IMR-90 (cell line): ENCODE measurements at regions not wholly inside any gene's neighbourhood (a gene's known extent, or its start where the extent isn't known, plus 50 kb on each side); places are given as distances from the start of the nearest gene placed in this dataset.

ENCODE experiments used
- ATAC-seq: fragments of 200-7000 bp; cut with Tn5 transposase; 2 replicates; pipeline ENCODE4 v1.9.1; 2020; ENCODE audit warnings: low read depth, mild to moderate bottlenecking, moderate library complexity
- BruUV-seq: library from RNA; stranded (reverse); fragments of 400-500 nt; replicated peaks from 2 replicates; lab custom pipeline; 2021; lab: Mats Ljungman, UMichigan
- CTCF ChIA-PET: fragments of 300-600 bp; formaldehyde crosslinking; extraction: SDS; loops from one replicate; lab custom pipeline; 2021; ENCODE audit warnings: antibody characterized with exemption; lab: Yijun Ruan, JAX
- POLR2A ChIA-PET: fragments of 300-600 bp; sonication (Branson Sonifier 250); formaldehyde crosslinking; loops from one replicate; lab custom pipeline; 2022; ENCODE audit warnings: antibody characterized with exemption; ENCODE audit not compliant: unreplicated experiment; lab: Charles Lee
- DNase-seq: peaks from one replicate; pipeline ENCODE4 v3.0.0; 2013
- H2AFZ ChIP-seq: replicated peaks from 2 replicates; pipeline ENCODE3; 2013; ENCODE audit warnings: low read length, mild to moderate bottlenecking; ENCODE audit not compliant: poor library complexity
- H2AK5ac ChIP-seq: 2 replicates; pipeline ENCODE4 v1.6.1; 2013; ENCODE audit warnings: low read depth, low read length, inconsistent platforms
- H2AK9ac ChIP-seq: replicated peaks from 2 replicates; pipeline ENCODE3; 2013; ENCODE audit warnings: mild to moderate bottlenecking, low read depth, low read length, moderate library complexity; ENCODE audit not compliant: poor library complexity
- H2BK120ac ChIP-seq: 2 replicates; pipeline ENCODE4 v1.6.1; 2013; ENCODE audit warnings: low read depth, low read length, inconsistent platforms
- H2BK15ac ChIP-seq: 3 replicates; pipeline ENCODE4 v1.6.1; 2013; ENCODE audit warnings: low read depth, low read length, inconsistent platforms
- H2BK20ac ChIP-seq: 2 replicates; pipeline ENCODE4 v1.6.1; 2013; ENCODE audit warnings: low read depth, mild to moderate bottlenecking, inconsistent platforms, low read length, moderate library complexity
- H2BK5ac ChIP-seq: 2 replicates; pipeline ENCODE4 v1.6.1; 2013; ENCODE audit warnings: mild to moderate bottlenecking, low read depth, low read length, inconsistent platforms; ENCODE audit not compliant: poor library complexity, severe bottlenecking
- H3K14ac ChIP-seq: replicated peaks from 2 replicates; pipeline ENCODE4 v1.6.1; 2013; ENCODE audit warnings: low read depth, low read length, inconsistent platforms
- H3K18ac ChIP-seq: 2 replicates; pipeline ENCODE4 v1.6.1; 2013; ENCODE audit warnings: low read depth, low read length, control low read depth
- H3K23ac ChIP-seq: 2 replicates; pipeline ENCODE4 v1.6.1; 2013; ENCODE audit warnings: low read depth, low read length, inconsistent platforms
- H3K27ac ChIP-seq: 2 replicates; pipeline ENCODE4 v1.5.1; 2013; ENCODE audit warnings: mild to moderate bottlenecking, control low read depth, low read length; ENCODE audit not compliant: insufficient read depth
- H3K27me3 ChIP-seq: 2 replicates; pipeline ENCODE4 v1.6.1; 2013; ENCODE audit warnings: low read length; ENCODE audit not compliant: control insufficient read depth, insufficient read depth
- H3K36me3 ChIP-seq: 2 replicates; pipeline ENCODE4 v1.6.1; 2013; ENCODE audit warnings: low read length, mixed read lengths; ENCODE audit not compliant: control insufficient read depth, insufficient read depth
- H3K4ac ChIP-seq: 2 replicates; pipeline ENCODE4 v1.6.1; 2013; ENCODE audit warnings: low read depth, low read length, inconsistent platforms
- H3K4me1 ChIP-seq: 2 replicates; pipeline ENCODE4 v1.6.1; 2013; ENCODE audit warnings: low read length, mixed read lengths; ENCODE audit not compliant: control insufficient read depth, insufficient read depth
- H3K4me2 ChIP-seq: 2 replicates; pipeline ENCODE4 v1.6.1; 2013; ENCODE audit warnings: low read depth, mild to moderate bottlenecking, control low read depth, low read length, moderate library complexity
- H3K4me3 ChIP-seq: 2 replicates; pipeline ENCODE4 v1.5.1; 2013; ENCODE audit warnings: low read depth, mild to moderate bottlenecking, control low read depth, low read length, moderate library complexity; ENCODE audit not compliant: insufficient read depth
- H3K56ac ChIP-seq: 2 replicates; pipeline ENCODE4 v1.6.1; 2013; ENCODE audit warnings: low read length, inconsistent platforms; ENCODE audit not compliant: insufficient read depth; ENCODE audit errors: extremely low read depth
- H3K79me1 ChIP-seq, 2 experiments: 2 replicates each; pipeline ENCODE4 v1.6.1; 2013; ENCODE audit warnings: low read length in 2 of 2, inconsistent platforms in 1 of 2, low read depth in 1 of 2
- H3K9ac ChIP-seq: 2 replicates; pipeline ENCODE4 v1.6.1; 2013; ENCODE audit warnings: low read depth, low read length, control low read depth
- H3K9me1 ChIP-seq: 2 replicates; pipeline ENCODE4 v1.6.1; 2013; ENCODE audit warnings: low read length, inconsistent platforms; ENCODE audit not compliant: insufficient read depth
- H3K9me3 ChIP-seq: 2 replicates; pipeline ENCODE4 v1.6.1; 2013; ENCODE audit warnings: low read length; ENCODE audit not compliant: control insufficient read depth, insufficient read depth
- H4K20me1 ChIP-seq: 2 replicates; pipeline ENCODE4 v1.6.1; 2013; ENCODE audit warnings: low read length, inconsistent platforms; ENCODE audit not compliant: insufficient read depth
- H4K5ac ChIP-seq: 2 replicates; pipeline ENCODE4 v1.6.1; 2013; ENCODE audit warnings: mild to moderate bottlenecking, low read depth, low read length, control low read depth
- H4K8ac ChIP-seq, 2 experiments: 2 replicates each; pipeline ENCODE4 v1.6.1; 2013; ENCODE audit warnings: low read depth in 2 of 2, low read length in 2 of 2, control low read depth in 1 of 2, inconsistent platforms in 1 of 2
- H4K91ac ChIP-seq: 2 replicates; pipeline ENCODE4 v1.6.1; 2013; ENCODE audit warnings: low read depth, low read length, inconsistent platforms; ENCODE audit not compliant: insufficient read depth
- BHLHE40 ChIP-seq: fragments of 150-350 bp; IDR thresholded peaks from 2 replicates; pipeline ENCODE4 v1.6.1; 2016; ENCODE audit warnings: mild to moderate bottlenecking, low read depth, low read length
- CEBPB ChIP-seq: IDR thresholded peaks from 2 replicates; pipeline ENCODE4 v1.6.1; 2012; ENCODE audit warnings: low read depth, low read length, improper control_type of control experiment
- CTCF ChIP-seq: conservative IDR thresholded peaks from 2 replicates; pipeline ENCODE4 v1.5.1; 2012; ENCODE audit warnings: mild to moderate bottlenecking, low read depth, low read length, improper control_type of control experiment
- MAFK ChIP-seq: IDR thresholded peaks from 2 replicates; pipeline ENCODE4 v1.6.1; 2012; ENCODE audit warnings: low read depth, low read length, improper control_type of control experiment
- MXI1 ChIP-seq: IDR thresholded peaks from 2 replicates; pipeline ENCODE4 v1.6.1; 2012; ENCODE audit warnings: low read depth, mild to moderate bottlenecking, low read length, moderate library complexity, borderline replicate concordance
- RAD21 ChIP-seq: IDR thresholded peaks from 2 replicates; pipeline ENCODE4 v1.6.1; 2012; ENCODE audit warnings: low read length, improper control_type of control experiment
- SMC3 ChIP-seq: fragments of 150-350 bp; IDR thresholded peaks from 2 replicates; pipeline ENCODE4 v1.6.1; 2016; ENCODE audit warnings: low read depth, mild to moderate bottlenecking, antibody characterized with exemption, low read length, moderate library complexity
- USF2 ChIP-seq: fragments of 150-350 bp; IDR thresholded peaks from 2 replicates; pipeline ENCODE4 v1.6.1; 2017; ENCODE audit warnings: mild to moderate bottlenecking, antibody characterized with exemption, low read length, low read depth
- WGBS, 2 experiments: methylation state at CpG; one replicate each; pipeline versions ENCODE4 v1.1.5 to v1.1.7; 2013; ENCODE audit warnings: missing lambda C conversion rate in 2 of 2; ENCODE audit not compliant: insufficient read length in 1 of 2; ENCODE audit errors: extremely low coverage in 2 of 2; 5-methylcytosine and 5-hydroxymethylcytosine counted together
- dilution Hi-C: fragments of 300-500 bp; cut with HindIII; formaldehyde crosslinking; loops from one replicate; pipeline ENCODE4 v1.14.3; 2018; ENCODE audit warnings: low sequenced_read_pairs; ENCODE audit not compliant: unreplicated experiment
- in situ Hi-C: fragments of 300-500 bp; cut with MboI; formaldehyde crosslinking; loops from 3 replicates; pipeline ENCODE4 v1.14.3; 2019; ENCODE audit warnings: low sequenced_read_pairs, inconsistent platforms, mixed read lengths
- intact Hi-C: fragments of 100-400 bp; cut with micrococcal nuclease; formaldehyde crosslinking; loops from 2 replicates; pipeline ENCODE4 v1.10.0; 2022

GRCh38 chr2:104361414-104361813, 492.5 kb upstream of the POU3F3 start:
- DNase-seq (no peak), ATAC-seq (no peak)
- Histone ChIP-seq H3K9ac (no peak overlapping the region), H2AK9ac (no peak overlapping the region), H4K8ac (no peak overlapping the region), H2BK15ac (no peak overlapping the region), H3K9me1 (no peaks in the 10 kb centered on the region), H3K4me1 (no peaks in the 10 kb centered on the region), H3K56ac (no peak overlapping the region), H4K20me1 (no peaks in the 10 kb centered on the region), H3K9me3 (peaks cover 12% of the 10 kb centered on the region), H3K14ac (no peak overlapping the region), H2AK5ac (no peak overlapping the region), H3K36me3 (no peaks in the 10 kb centered on the region), H3K27ac (no peak overlapping the region), H4K91ac (no peak overlapping the region), H3K4me2 (no peak overlapping the region), H4K5ac (no peak overlapping the region), H2BK20ac (no peak overlapping the region), H2BK5ac (no peak overlapping the region), H3K4ac (no peak overlapping the region), H3K4me3 (no peak overlapping the region), H2BK120ac (no peak overlapping the region), H3K27me3 (no peaks in the 10 kb centered on the region), H2AFZ (no peak overlapping the region), H3K18ac (no peak overlapping the region), H3K23ac (no peak overlapping the region), H3K79me1 (no peaks in the 10 kb centered on the region)
- TF ChIP-seq CEBPB, result no peak
- no peak for TF ChIP-seq MXI1
- TF ChIP-seq SMC3, result no peak
- no peak for TF ChIP-seq USF2
- TF ChIP-seq MAFK, result no peak
- TF ChIP-seq CTCF, result no peak
- TF ChIP-seq BHLHE40, result no peak
- no peak for TF ChIP-seq RAD21
- ChIA-PET POLR2A (no interaction called here), CTCF (no interaction called here)
- in situ Hi-C loops (no loop called here), intact Hi-C loops (no loop called here), dilution Hi-C loops (no loop called here)
- no TSS peak for BruUV-seq
- WGBS, 2 experiments, result no CpG with 5 or more reads among the region's 5 CpGs
